8988T (cell line): ENCODE measurements at regions not wholly inside any gene's neighbourhood (a gene's known extent, or its start where the extent isn't known, plus 50 kb on each side); places are given as distances from the start of the nearest gene placed in this dataset.
"Not testable (repeated sequence)": the region's sequence is repeated elsewhere in the genome, so short reads cannot be mapped to it uniquely, and the experiment has no call there.

ENCODE experiments used
- DNase-seq: peaks from one replicate; pipeline ENCODE4 v3.0.0; 2011

- no peak for DNase-seq
These were observed 674.6 kb upstream of the SLIT2 start for GRCh38 chr4:19577097-19577496.

- DNase-seq: no peak
These were observed 675.8 kb upstream of the SLIT2 start for GRCh38 chr4:19575924-19576323.

- DNase-seq: no peak
These were observed 685.7 kb upstream of the SLIT2 start for GRCh38 chr4:19566041-19566440.

GRCh38 chr4:19562456-19562855 lies 689.2 kb upstream of the SLIT2 start:
- no peak for DNase-seq

- no peak for DNase-seq
These were observed 694.5 kb upstream of the SLIT2 start for GRCh38 chr4:19557161-19557560.

- not testable (repeated sequence) for DNase-seq
These were observed 695.4 kb upstream of the SLIT2 start for GRCh38 chr4:19556276-19556675.

- DNase-seq: no peak
These were observed 704.2 kb upstream of the SLIT2 start for GRCh38 chr4:19547463-19547862.

- no peak for DNase-seq
These were observed 707.1 kb upstream of the SLIT2 start for GRCh38 chr4:19544446-19545125.

GRCh38 chr4:19540859-19541540 lies 710.7 kb upstream of the SLIT2 start:
- no peak for DNase-seq

- no peak for DNase-seq
These were observed 712.5 kb upstream of the SLIT2 start for GRCh38 chr4:19539201-19539600.

- no peak for DNase-seq
These were observed 717.5 kb upstream of the SLIT2 start for GRCh38 chr4:19534159-19534558.

GRCh38 chr4:19531906-19532848 lies 719.5 kb upstream of the SLIT2 start:
- DNase-seq: no peak

- no peak for DNase-seq
These were observed 727.7 kb upstream of the SLIT2 start for GRCh38 chr4:19523964-19524363.

- DNase-seq: no peak
These were observed 728.7 kb upstream of the SLIT2 start for GRCh38 chr4:19522966-19523365.

GRCh38 chr4:19520939-19521520 lies 730.7 kb upstream of the SLIT2 start:
- DNase-seq: no peak

- no peak for DNase-seq
These were observed 737.2 kb upstream of the SLIT2 start for GRCh38 chr4:19514276-19515070.

- DNase-seq: no peak
These were observed 739.6 kb upstream of the SLIT2 start for GRCh38 chr4:19512086-19512485.

GRCh38 chr4:19510993-19511392 lies 740.7 kb upstream of the SLIT2 start:
- no peak for DNase-seq

GRCh38 chr4:19508442-19508841 lies 743.3 kb upstream of the SLIT2 start:
- no peak for DNase-seq

- DNase-seq: no peak
These were observed 754.0 kb upstream of the SLIT2 start for GRCh38 chr4:19497705-19498104.

- no peak for DNase-seq
These were observed 754.9 kb upstream of the SLIT2 start for GRCh38 chr4:19496756-19497155.

- no peak for DNase-seq
These were observed 756.7 kb upstream of the SLIT2 start for GRCh38 chr4:19494961-19495360.
